WTC11 (cell line): ENCODE measurements at regions not wholly inside any gene's neighbourhood (a gene's known extent, or its start where the extent isn't known, plus 50 kb on each side); places are given as distances from the start of the nearest gene placed in this dataset.

Source experiments
- ATAC-seq: fragments of 200-7000 bp; cut with Tn5 transposase; 2 replicates; pipeline ENCODE4 v1.10.0; 2021; ENCODE audit warnings: mild to moderate bottlenecking, moderate library complexity
- CTCF ChIA-PET: fragments of 300-600 bp; sonication (Branson Sonifier 250); formaldehyde crosslinking; loops from one replicate; lab custom pipeline; 2021; ENCODE audit warnings: antibody characterized with exemption; lab: Charles Lee
- POLR2A ChIA-PET: fragments of 350-600 bp; sonication (Branson Sonifier 250); formaldehyde crosslinking; loops from one replicate; lab custom pipeline; 2021; ENCODE audit warnings: antibody characterized with exemption; lab: Charles Lee
- DNase-seq: peaks from one replicate; pipeline ENCODE4 v3.0.0; 2021; ENCODE audit warnings: low spot score
- H3K27ac Mint-ChIP-seq: 2 replicates; pipeline ENCODE4 v1.8.0; 2021; ENCODE audit warnings: mixed read lengths
- H3K27me3 Mint-ChIP-seq: 2 replicates; pipeline ENCODE4 v1.8.0; 2021; ENCODE audit warnings: low read depth, mild to moderate bottlenecking, moderate library complexity, mixed read lengths
- H3K36me3 Mint-ChIP-seq: 2 replicates; pipeline ENCODE4 v1.8.0; 2021; ENCODE audit warnings: mixed read lengths
- H3K4me1 Mint-ChIP-seq: 2 replicates; pipeline ENCODE4 v1.8.0; 2022; ENCODE audit warnings: mixed read lengths
- H3K4me3 Mint-ChIP-seq: 2 replicates; pipeline ENCODE4 v1.8.0; 2021; ENCODE audit warnings: mild to moderate bottlenecking, moderate library complexity, mixed read lengths
- H3K9me3 Mint-ChIP-seq: 2 replicates; pipeline ENCODE4 v1.8.0; 2021; ENCODE audit warnings: mixed read lengths
- CREM ChIP-seq: sonication (generic); formaldehyde crosslinking; IDR thresholded peaks from 2 replicates; pipeline ENCODE4 v1.8.1; 2022; ENCODE audit warnings: mild to moderate bottlenecking, missing genetic modification reagents, moderate library complexity
- ELF4 ChIP-seq: sonication (generic); formaldehyde crosslinking; IDR thresholded peaks from 2 replicates; pipeline ENCODE4 v1.8.1; 2022; ENCODE audit warnings: low read depth, mild to moderate bottlenecking, moderate library complexity, missing genetic modification reagents
- ETV6 ChIP-seq: sonication (generic); formaldehyde crosslinking; IDR thresholded peaks from 2 replicates; pipeline ENCODE4 v1.8.1; 2022; ENCODE audit warnings: mild to moderate bottlenecking, missing genetic modification reagents
- FOXP1 ChIP-seq: sonication (generic); formaldehyde crosslinking; IDR thresholded peaks from 2 replicates; pipeline ENCODE4 v1.8.0; 2022; ENCODE audit warnings: missing genetic modification reagents, mild to moderate bottlenecking, moderate library complexity, borderline replicate concordance
- GABPB1 ChIP-seq: sonication (generic); formaldehyde crosslinking; IDR thresholded peaks from 2 replicates; pipeline ENCODE4 v1.8.1; 2023; ENCODE audit warnings: mild to moderate bottlenecking, missing genetic modification reagents
- NFYB ChIP-seq: sonication (generic); formaldehyde crosslinking; conservative IDR thresholded peaks from 2 replicates; pipeline ENCODE4 v1.8.0; 2022; ENCODE audit warnings: low read depth, missing genetic modification reagents
- NR3C1 ChIP-seq: sonication (generic); formaldehyde crosslinking; conservative IDR thresholded peaks from 2 replicates; pipeline ENCODE4 v1.8.1; 2023; ENCODE audit warnings: low read depth, mild to moderate bottlenecking, missing genetic modification reagents
- OVOL2 ChIP-seq: fragments of 250-450 bp; sonication (Bioruptor Pico); IDR thresholded peaks from 2 replicates; pipeline ENCODE4 v1.9.0; 2021; ENCODE audit warnings: mild to moderate bottlenecking, borderline replicate concordance
- SMAD4 ChIP-seq: sonication (generic); formaldehyde crosslinking; IDR thresholded peaks from 2 replicates; pipeline ENCODE4 v1.8.0; 2022; ENCODE audit warnings: mild to moderate bottlenecking, missing genetic modification reagents
- TCF7 ChIP-seq: sonication (generic); formaldehyde crosslinking; IDR thresholded peaks from 2 replicates; pipeline ENCODE4 v1.8.0; 2022; ENCODE audit warnings: mild to moderate bottlenecking, low read depth, missing genetic modification reagents, moderate library complexity
- ZNF121 ChIP-seq: sonication (generic); formaldehyde crosslinking; IDR thresholded peaks from 2 replicates; pipeline ENCODE4 v1.8.0; 2023; ENCODE audit warnings: missing genetic modification reagents
- ZNF416 ChIP-seq: fragments of 250-450 bp; sonication (Bioruptor Pico); IDR thresholded peaks from 2 replicates; pipeline ENCODE4 v1.9.0; 2021; ENCODE audit warnings: mild to moderate bottlenecking, inconsistent platforms
- ZNF423 ChIP-seq: fragments of 250-450 bp; sonication (Bioruptor Pico); IDR thresholded peaks from 2 replicates; pipeline ENCODE4 v2.1.2; 2022; ENCODE audit warnings: mild to moderate bottlenecking, moderate library complexity
- TF ChIP-seq, protein P1 (sequence below): fragments of 250-450 bp; sonication (Bioruptor Pico); IDR thresholded peaks from 2 replicates; pipeline ENCODE4 v2.1.2; 2022; ENCODE audit warnings: mild to moderate bottlenecking, moderate library complexity
- TF ChIP-seq, protein P2 (sequence below): fragments of 250-450 bp; sonication (Bioruptor Pico); IDR thresholded peaks from 2 replicates; pipeline ENCODE4 v1.8.0; 2021; ENCODE audit warnings: mild to moderate bottlenecking
- TF ChIP-seq, protein P3 (sequence below): sonication (generic); formaldehyde crosslinking; IDR thresholded peaks from 2 replicates; pipeline ENCODE4 v1.8.1; 2023; ENCODE audit warnings: mild to moderate bottlenecking, missing genetic modification reagents, borderline replicate concordance
- TF ChIP-seq, protein P4 (sequence below): sonication (generic); formaldehyde crosslinking; IDR thresholded peaks from 2 replicates; pipeline ENCODE4 v1.8.1; 2023; ENCODE audit warnings: mild to moderate bottlenecking, moderate library complexity, missing genetic modification reagents
- TF ChIP-seq, protein P5 (sequence below): sonication (generic); formaldehyde crosslinking; IDR thresholded peaks from 2 replicates; pipeline ENCODE4 v1.8.1; 2022; ENCODE audit warnings: mild to moderate bottlenecking, moderate library complexity, missing genetic modification reagents
- TF ChIP-seq, protein P6 (sequence below): sonication (generic); formaldehyde crosslinking; IDR thresholded peaks from 2 replicates; pipeline ENCODE4 v1.8.0; 2023; ENCODE audit warnings: missing genetic modification reagents

DNA sequence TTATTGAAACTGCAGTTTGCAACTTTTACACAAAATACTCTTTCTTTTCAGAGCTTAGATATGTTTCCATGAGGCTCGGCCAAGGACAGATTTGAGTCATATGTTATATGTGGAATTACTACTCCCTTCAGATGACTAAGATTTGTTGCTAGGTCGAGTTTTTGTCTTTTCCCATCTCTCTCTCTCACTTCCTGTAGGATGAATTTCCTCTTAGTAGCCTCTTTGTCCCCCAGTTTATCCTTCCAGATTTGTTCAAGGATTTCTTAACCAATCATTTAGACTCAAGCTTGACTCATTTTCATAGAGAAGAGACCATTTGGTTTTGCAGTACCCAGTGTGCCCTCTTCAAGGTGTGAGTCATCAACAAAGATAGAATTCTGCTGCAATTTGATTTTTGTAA, 209.2 kb downstream of the GLUD2 start (continued):
- TF ChIP-seq, protein P1, sequence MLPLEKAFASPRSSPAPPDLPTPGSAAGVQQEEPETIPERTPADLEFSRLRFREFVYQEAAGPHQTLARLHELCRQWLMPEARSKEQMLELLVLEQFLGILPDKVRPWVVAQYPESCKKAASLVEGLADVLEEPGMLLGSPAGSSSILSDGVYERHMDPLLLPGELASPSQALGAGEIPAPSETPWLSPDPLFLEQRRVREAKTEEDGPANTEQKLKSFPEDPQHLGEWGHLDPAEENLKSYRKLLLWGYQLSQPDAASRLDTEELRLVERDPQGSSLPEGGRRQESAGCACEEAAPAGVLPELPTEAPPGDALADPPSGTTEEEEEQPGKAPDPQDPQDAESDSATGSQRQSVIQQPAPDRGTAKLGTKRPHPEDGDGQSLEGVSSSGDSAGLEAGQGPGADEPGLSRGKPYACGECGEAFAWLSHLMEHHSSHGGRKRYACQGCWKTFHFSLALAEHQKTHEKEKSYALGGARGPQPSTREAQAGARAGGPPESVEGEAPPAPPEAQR (CRISPR knock-in tag), result no peak
- no peak for TF ChIP-seq NFYB
- TF ChIP-seq ZNF121 (CRISPR knock-in tag), result no peak
- TF ChIP-seq ZNF423 (CRISPR knock-in tag), result no peak
- TF ChIP-seq ETV6 (CRISPR knock-in tag), result no peak

DNA sequence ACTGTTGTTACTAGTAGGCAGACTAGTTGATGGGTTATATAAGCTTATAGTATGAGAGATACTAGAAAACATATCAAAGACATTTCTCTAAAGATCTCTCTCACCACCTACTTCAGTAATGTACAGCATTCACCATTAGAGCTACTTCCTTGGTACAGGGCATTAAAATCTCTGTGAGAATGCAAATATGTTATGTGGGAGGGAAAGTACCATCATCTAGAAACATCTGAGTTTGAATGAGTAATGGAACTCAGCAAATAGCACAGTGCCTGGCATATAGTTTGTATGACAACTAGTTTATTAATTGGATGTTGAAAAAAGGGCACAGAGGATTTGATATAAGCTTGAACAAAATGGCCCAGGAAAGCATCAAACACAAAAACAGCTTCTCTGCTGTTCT, 211.1 kb downstream of the GLUD2 start:
- no peak overlapping the region for H3K4me3 Mint-ChIP-seq
- no peak overlapping the region for H3K27ac Mint-ChIP-seq
- ATAC-seq, result no peak
- POLR2A ChIA-PET, result no interaction called here
- H3K4me1 Mint-ChIP-seq, result no peaks in the 10 kb centered on the region
- TF ChIP-seq, protein P2, sequence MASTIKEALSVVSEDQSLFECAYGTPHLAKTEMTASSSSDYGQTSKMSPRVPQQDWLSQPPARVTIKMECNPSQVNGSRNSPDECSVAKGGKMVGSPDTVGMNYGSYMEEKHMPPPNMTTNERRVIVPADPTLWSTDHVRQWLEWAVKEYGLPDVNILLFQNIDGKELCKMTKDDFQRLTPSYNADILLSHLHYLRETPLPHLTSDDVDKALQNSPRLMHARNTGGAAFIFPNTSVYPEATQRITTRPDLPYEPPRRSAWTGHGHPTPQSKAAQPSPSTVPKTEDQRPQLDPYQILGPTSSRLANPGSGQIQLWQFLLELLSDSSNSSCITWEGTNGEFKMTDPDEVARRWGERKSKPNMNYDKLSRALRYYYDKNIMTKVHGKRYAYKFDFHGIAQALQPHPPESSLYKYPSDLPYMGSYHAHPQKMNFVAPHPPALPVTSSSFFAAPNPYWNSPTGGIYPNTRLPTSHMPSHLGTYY (CRISPR knock-in tag), result no peak
- TF ChIP-seq, protein P3, sequence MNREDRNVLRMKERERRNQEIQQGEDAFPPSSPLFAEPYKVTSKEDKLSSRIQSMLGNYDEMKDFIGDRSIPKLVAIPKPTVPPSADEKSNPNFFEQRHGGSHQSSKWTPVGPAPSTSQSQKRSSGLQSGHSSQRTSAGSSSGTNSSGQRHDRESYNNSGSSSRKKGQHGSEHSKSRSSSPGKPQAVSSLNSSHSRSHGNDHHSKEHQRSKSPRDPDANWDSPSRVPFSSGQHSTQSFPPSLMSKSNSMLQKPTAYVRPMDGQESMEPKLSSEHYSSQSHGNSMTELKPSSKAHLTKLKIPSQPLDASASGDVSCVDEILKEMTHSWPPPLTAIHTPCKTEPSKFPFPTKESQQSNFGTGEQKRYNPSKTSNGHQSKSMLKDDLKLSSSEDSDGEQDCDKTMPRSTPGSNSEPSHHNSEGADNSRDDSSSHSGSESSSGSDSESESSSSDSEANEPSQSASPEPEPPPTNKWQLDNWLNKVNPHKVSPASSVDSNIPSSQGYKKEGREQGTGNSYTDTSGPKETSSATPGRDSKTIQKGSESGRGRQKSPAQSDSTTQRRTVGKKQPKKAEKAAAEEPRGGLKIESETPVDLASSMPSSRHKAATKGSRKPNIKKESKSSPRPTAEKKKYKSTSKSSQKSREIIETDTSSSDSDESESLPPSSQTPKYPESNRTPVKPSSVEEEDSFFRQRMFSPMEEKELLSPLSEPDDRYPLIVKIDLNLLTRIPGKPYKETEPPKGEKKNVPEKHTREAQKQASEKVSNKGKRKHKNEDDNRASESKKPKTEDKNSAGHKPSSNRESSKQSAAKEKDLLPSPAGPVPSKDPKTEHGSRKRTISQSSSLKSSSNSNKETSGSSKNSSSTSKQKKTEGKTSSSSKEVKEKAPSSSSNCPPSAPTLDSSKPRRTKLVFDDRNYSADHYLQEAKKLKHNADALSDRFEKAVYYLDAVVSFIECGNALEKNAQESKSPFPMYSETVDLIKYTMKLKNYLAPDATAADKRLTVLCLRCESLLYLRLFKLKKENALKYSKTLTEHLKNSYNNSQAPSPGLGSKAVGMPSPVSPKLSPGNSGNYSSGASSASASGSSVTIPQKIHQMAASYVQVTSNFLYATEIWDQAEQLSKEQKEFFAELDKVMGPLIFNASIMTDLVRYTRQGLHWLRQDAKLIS (CRISPR knock-in tag), result no peak
- no peak for TF ChIP-seq NFYB
- TF ChIP-seq GABPB1 (CRISPR knock-in tag), result no peak
- TF ChIP-seq, protein P4, sequence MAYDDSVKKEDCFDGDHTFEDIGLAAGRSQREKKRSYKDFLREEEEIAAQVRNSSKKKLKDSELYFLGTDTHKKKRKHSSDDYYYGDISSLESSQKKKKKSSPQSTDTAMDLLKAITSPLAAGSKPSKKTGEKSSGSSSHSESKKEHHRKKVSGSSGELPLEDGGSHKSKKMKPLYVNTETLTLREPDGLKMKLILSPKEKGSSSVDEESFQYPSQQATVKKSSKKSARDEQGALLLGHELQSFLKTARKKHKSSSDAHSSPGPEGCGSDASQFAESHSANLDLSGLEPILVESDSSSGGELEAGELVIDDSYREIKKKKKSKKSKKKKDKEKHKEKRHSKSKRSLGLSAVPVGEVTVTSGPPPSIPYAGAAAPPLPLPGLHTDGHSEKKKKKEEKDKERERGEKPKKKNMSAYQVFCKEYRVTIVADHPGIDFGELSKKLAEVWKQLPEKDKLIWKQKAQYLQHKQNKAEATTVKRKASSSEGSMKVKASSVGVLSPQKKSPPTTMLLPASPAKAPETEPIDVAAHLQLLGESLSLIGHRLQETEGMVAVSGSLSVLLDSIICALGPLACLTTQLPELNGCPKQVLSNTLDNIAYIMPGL (CRISPR knock-in tag), result no peak
- no peak for TF ChIP-seq ZNF416 (CRISPR knock-in tag)
- TF ChIP-seq, protein P5, sequence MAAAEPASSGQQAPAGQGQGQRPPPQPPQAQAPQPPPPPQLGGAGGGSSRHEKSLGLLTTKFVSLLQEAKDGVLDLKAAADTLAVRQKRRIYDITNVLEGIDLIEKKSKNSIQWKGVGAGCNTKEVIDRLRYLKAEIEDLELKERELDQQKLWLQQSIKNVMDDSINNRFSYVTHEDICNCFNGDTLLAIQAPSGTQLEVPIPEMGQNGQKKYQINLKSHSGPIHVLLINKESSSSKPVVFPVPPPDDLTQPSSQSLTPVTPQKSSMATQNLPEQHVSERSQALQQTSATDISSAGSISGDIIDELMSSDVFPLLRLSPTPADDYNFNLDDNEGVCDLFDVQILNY (CRISPR knock-in tag), result no peak
- TF ChIP-seq TCF7 (CRISPR knock-in tag), result no peak
- TF ChIP-seq, protein P6, sequence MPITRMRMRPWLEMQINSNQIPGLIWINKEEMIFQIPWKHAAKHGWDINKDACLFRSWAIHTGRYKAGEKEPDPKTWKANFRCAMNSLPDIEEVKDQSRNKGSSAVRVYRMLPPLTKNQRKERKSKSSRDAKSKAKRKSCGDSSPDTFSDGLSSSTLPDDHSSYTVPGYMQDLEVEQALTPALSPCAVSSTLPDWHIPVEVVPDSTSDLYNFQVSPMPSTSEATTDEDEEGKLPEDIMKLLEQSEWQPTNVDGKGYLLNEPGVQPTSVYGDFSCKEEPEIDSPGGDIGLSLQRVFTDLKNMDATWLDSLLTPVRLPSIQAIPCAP (CRISPR knock-in tag), result no peak
- no peak for TF ChIP-seq CREM (CRISPR knock-in tag)
- TF ChIP-seq, all 79 proteins: peak for 0
- Mint-ChIP-seq H3K36me3 (no peaks in the 10 kb centered on the region), H3K27me3 (no peaks in the 10 kb centered on the region), H3K9me3 (no peaks in the 10 kb centered on the region)
- CTCF ChIA-PET, result no interaction called here
- DNase-seq, result no peak

DNA sequence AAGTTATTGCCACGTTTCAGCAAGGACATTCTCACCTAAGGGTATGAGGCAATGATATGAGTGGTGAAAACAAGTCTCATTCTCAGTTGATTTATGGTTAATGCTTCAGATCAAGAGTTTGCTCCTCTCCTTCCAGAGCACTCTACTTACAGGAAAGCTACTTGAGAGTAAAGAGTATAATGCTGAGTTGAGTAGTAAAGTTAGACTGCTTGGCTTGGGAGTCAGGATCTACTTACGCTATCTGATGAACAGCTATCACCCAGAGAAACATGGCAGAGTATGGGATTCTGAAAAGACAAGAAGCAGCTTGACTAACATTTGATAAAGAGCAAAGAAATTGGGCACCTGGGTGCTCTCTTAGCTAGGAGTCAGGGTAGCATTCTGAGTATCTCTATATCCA, 211.8 kb downstream of the GLUD2 start:
- no peaks in the 10 kb centered on the region for H3K27me3 Mint-ChIP-seq
- H3K27ac Mint-ChIP-seq, result no peak overlapping the region
- ChIA-PET POLR2A (no interaction called here), CTCF (no interaction called here)
- no peak for ATAC-seq
- no peaks in the 10 kb centered on the region for H3K9me3 Mint-ChIP-seq
- H3K36me3 Mint-ChIP-seq, result no peaks in the 10 kb centered on the region
- no peak overlapping the region for H3K4me3 Mint-ChIP-seq
- no peaks in the 10 kb centered on the region for H3K4me1 Mint-ChIP-seq
- no peak for DNase-seq
- TF ChIP-seq SMAD4 (CRISPR knock-in tag), result no peak
- no peak for TF ChIP-seq NR3C1
- no peak for TF ChIP-seq ELF4 (CRISPR knock-in tag)
- TF ChIP-seq, protein P2 (CRISPR knock-in tag), result no peak
- TF ChIP-seq, protein P5 (CRISPR knock-in tag), result no peak
- TF ChIP-seq OVOL2, result no peak
- no peak for TF ChIP-seq FOXP1 (CRISPR knock-in tag)
